ENCODE measurements at regions not wholly inside any gene's neighbourhood (a gene's known extent, or its start where the extent isn't known, plus 50 kb on each side); places are given as distances from the start of the nearest gene placed in this dataset.

GRCh38 chr5:57696825-57697570 lies 214.4 kb upstream of the ACTBL2 start:
- DNase-seq (no peak), ATAC-seq (peak; percentile 28 to 36)

GRCh38 chr5:57696389-57696769 lies 213.8 kb upstream of the ACTBL2 start:
- no peaks in the 10 kb centered on the region for H3K36me3 ChIP-seq
- TF ChIP-seq, protein P1, sequence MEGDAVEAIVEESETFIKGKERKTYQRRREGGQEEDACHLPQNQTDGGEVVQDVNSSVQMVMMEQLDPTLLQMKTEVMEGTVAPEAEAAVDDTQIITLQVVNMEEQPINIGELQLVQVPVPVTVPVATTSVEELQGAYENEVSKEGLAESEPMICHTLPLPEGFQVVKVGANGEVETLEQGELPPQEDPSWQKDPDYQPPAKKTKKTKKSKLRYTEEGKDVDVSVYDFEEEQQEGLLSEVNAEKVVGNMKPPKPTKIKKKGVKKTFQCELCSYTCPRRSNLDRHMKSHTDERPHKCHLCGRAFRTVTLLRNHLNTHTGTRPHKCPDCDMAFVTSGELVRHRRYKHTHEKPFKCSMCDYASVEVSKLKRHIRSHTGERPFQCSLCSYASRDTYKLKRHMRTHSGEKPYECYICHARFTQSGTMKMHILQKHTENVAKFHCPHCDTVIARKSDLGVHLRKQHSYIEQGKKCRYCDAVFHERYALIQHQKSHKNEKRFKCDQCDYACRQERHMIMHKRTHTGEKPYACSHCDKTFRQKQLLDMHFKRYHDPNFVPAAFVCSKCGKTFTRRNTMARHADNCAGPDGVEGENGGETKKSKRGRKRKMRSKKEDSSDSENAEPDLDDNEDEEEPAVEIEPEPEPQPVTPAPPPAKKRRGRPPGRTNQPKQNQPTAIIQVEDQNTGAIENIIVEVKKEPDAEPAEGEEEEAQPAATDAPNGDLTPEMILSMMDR (IDR thresholded peaks at IDR 0.05): no peak
- peaks cover 19% of the 10 kb centered on the region for H3K4me1 ChIP-seq
- H3K9me3 ChIP-seq: no peaks in the 10 kb centered on the region
- H3K27ac ChIP-seq: no peak overlapping the region
- DNase-seq: no peak
- no peak overlapping the region for H3K4me3 ChIP-seq
- intact Hi-C loops (cut with DNase I): no loop called here
- no peak for ATAC-seq
- H3K27me3 ChIP-seq (ENCODE audit: low read depth): no peaks in the 10 kb centered on the region

More at GRCh38 chr5:57696825-57697570, 214.4 kb upstream of the ACTBL2 start:
- Histone ChIP-seq H3K27me3 (ENCODE audit: low read depth) (no peaks in the 10 kb centered on the region), H3K36me3 (no peaks in the 10 kb centered on the region), H3K27ac (no peak overlapping the region), H3K4me3 (no peak overlapping the region), H3K9me3 (no peaks in the 10 kb centered on the region), H3K4me1 (peaks cover 19% of the 10 kb centered on the region)
- intact Hi-C loops (cut with DNase I): no loop called here
- TF ChIP-seq, protein P1 (IDR thresholded peaks at IDR 0.05): no peak

GRCh38 chr5:57695706-57696388 lies 213.2 kb upstream of the ACTBL2 start:
- intact Hi-C loops (cut with DNase I): no loop called here
- no peaks in the 10 kb centered on the region for H3K27me3 ChIP-seq (ENCODE audit: low read depth)
- DNase-seq: no peak
- no peak overlapping the region for H3K27ac ChIP-seq
- ATAC-seq: no peak
- no peak overlapping the region for H3K4me3 ChIP-seq
- TF ChIP-seq, protein P1 (IDR thresholded peaks at IDR 0.05): no peak
- no peaks in the 10 kb centered on the region for H3K36me3 ChIP-seq
- peaks cover 19% of the 10 kb centered on the region for H3K4me1 ChIP-seq
- no peaks in the 10 kb centered on the region for H3K9me3 ChIP-seq

DNA sequence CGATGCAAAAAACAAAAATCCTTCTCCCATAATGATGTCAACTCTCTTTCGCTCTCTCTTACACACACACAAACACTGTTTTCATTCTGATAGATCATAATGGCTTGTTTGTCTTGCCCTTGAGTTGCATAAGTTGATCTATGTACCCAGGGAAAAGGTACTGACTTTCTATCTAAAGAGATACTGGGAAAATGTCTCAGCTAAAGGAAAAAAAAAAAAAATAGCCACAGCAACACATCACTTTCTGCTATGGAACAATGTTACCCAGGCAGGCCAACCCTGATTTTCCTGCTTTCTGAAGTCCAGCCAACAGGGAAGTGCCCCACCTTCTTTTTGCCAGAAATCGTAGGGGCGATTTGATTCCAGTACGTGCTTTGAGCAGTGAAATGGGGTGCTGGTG lies 212.6 kb upstream of the ACTBL2 start:
- H3K27ac ChIP-seq: no peak overlapping the region
- no peak for ATAC-seq
- DNase-seq: no peak
- intact Hi-C loops (cut with DNase I): no loop called here
- H3K27me3 ChIP-seq (ENCODE audit: low read depth): no peaks in the 10 kb centered on the region
- H3K9me3 ChIP-seq: no peaks in the 10 kb centered on the region
- H3K36me3 ChIP-seq: no peaks in the 10 kb centered on the region
- TF ChIP-seq, protein P1 (IDR thresholded peaks at IDR 0.05): no peak
- peaks cover 19% of the 10 kb centered on the region for H3K4me1 ChIP-seq
- H3K4me3 ChIP-seq: no peak overlapping the region

GRCh38 chr5:57693488-57694305 lies 211.1 kb upstream of the ACTBL2 start:
- H3K27ac ChIP-seq: no peak overlapping the region
- H3K27me3 ChIP-seq (ENCODE audit: low read depth): no peaks in the 10 kb centered on the region
- intact Hi-C loops (cut with DNase I): no loop called here
- DNase-seq (no peak), ATAC-seq (no peak)
- H3K36me3 ChIP-seq: no peaks in the 10 kb centered on the region
- H3K4me1 ChIP-seq: peaks cover 19% of the 10 kb centered on the region
- no peaks in the 10 kb centered on the region for H3K9me3 ChIP-seq
- TF ChIP-seq, protein P1 (IDR thresholded peaks at IDR 0.05): no peak
- H3K4me3 ChIP-seq: no peak overlapping the region

Data from lower lobe of right lung (tissue), 2 donors.